HEK293 (cell line): ENCODE measurements at regions not wholly inside any gene's neighbourhood (a gene's known extent, or its start where the extent isn't known, plus 50 kb on each side); places are given as distances from the start of the nearest gene placed in this dataset.
A peak's percentile ranks its signal among the peaks of the same experiment; 100 is the strongest.

ENCODE experiments used
- CTCF ChIA-PET: fragments of 350-600 bp; formaldehyde crosslinking; extraction: SDS; loops from one replicate; lab custom pipeline; 2021; ENCODE audit warnings: antibody characterized with exemption; lab: Yijun Ruan, JAX
- POLR2A ChIA-PET: fragments of 300-600 bp; formaldehyde crosslinking; extraction: SDS; loops from one replicate; lab custom pipeline; 2020; ENCODE audit warnings: antibody characterized with exemption, inconsistent platforms; lab: Yijun Ruan, JAX
- H3K27ac ChIP-seq: fragments of 200-500 bp; sonication (Bioruptor generic); 2 replicates; pipeline ENCODE4 v1.5.1; 2014; ENCODE audit warnings: low read depth, low read length, control low read depth, inconsistent platforms; ENCODE audit errors: extremely low read depth
- H3K36me3 ChIP-seq, 2 experiments: fragments of 200-500 bp in 1 of 2; sonication (Bioruptor generic) in 1 of 2; 1 replicate in 1 of 2; 2 replicates in 1 of 2; pipeline ENCODE4 v1.5.1; 2014 to 2017; ENCODE audit warnings: inconsistent platforms in 2 of 2, low read length in 2 of 2; ENCODE audit not compliant: control insufficient read depth in 2 of 2, insufficient read depth in 1 of 2
- H3K4me1 ChIP-seq: fragments of 200-500 bp; sonication (Bioruptor generic); 2 replicates; pipeline ENCODE4 v1.5.1; 2014; ENCODE audit warnings: mild to moderate bottlenecking, low read length, inconsistent platforms; ENCODE audit not compliant: control insufficient read depth, insufficient read depth
- H3K4me3 ChIP-seq: 2 replicates; pipeline ENCODE4 v1.5.1; 2011; ENCODE audit warnings: low read depth, mild to moderate bottlenecking, control low read depth, low read length, moderate library complexity
- H3K9me3 ChIP-seq: fragments of 200-500 bp; sonication (Bioruptor generic); 2 replicates; pipeline ENCODE4 v1.5.1; 2014; ENCODE audit warnings: low read depth, low read length, inconsistent platforms; ENCODE audit not compliant: control insufficient read depth, insufficient read depth
- EGR2 ChIP-seq: fragments of 450-650 bp; formaldehyde crosslinking; IDR thresholded peaks from 2 replicates; pipeline ENCODE4 v1.5.1; 2016; ENCODE audit warnings: low read depth, missing biosample characterization, missing genetic modification characterization
- SP3 ChIP-seq: fragments of 450-650 bp; formaldehyde crosslinking; IDR thresholded peaks from 2 replicates; pipeline ENCODE4 v1.5.1; 2016; ENCODE audit warnings: missing biosample characterization, missing genetic modification characterization
- ZBTB17 ChIP-seq: fragments of 450-650 bp; formaldehyde crosslinking; IDR thresholded peaks from 2 replicates; pipeline ENCODE4 v1.5.1; 2016; ENCODE audit warnings: missing biosample characterization, missing genetic modification characterization
- ZEB2 ChIP-seq: fragments of 450-650 bp; formaldehyde crosslinking; IDR thresholded peaks from 2 replicates; pipeline ENCODE4 v1.5.1; 2016; ENCODE audit warnings: missing biosample characterization, missing genetic modification characterization
- ZFHX2 ChIP-seq: fragments of 450-650 bp; formaldehyde crosslinking; conservative IDR thresholded peaks from 2 replicates; pipeline ENCODE4 v1.5.1; 2016; ENCODE audit warnings: missing biosample characterization, missing genetic modification characterization
- ZNF112 ChIP-seq: fragments of 450-650 bp; formaldehyde crosslinking; IDR thresholded peaks from 2 replicates; pipeline ENCODE4 v1.5.0; 2017; ENCODE audit warnings: missing biosample characterization, missing genetic modification characterization
- ZNF157 ChIP-seq: fragments of 450-650 bp; formaldehyde crosslinking; IDR thresholded peaks from 2 replicates; pipeline ENCODE4 v1.5.1; 2016; ENCODE audit warnings: missing biosample characterization, missing genetic modification characterization
- ZNF248 ChIP-seq: fragments of 450-650 bp; formaldehyde crosslinking; IDR thresholded peaks from 2 replicates; pipeline ENCODE4 v1.5.1; 2017; ENCODE audit warnings: missing biosample characterization, missing genetic modification characterization
- ZNF366 ChIP-seq: fragments of 450-650 bp; formaldehyde crosslinking; conservative IDR thresholded peaks from 2 replicates; pipeline ENCODE4 v1.5.1; 2016; ENCODE audit warnings: missing biosample characterization, missing genetic modification characterization
- ZNF37A ChIP-seq: fragments of 450-650 bp; IDR thresholded peaks from 2 replicates; pipeline ENCODE4 v1.5.1; 2018; ENCODE audit warnings: missing biosample characterization, missing genetic modification characterization
- ZNF416 ChIP-seq: fragments of 450-650 bp; formaldehyde crosslinking; IDR thresholded peaks from 2 replicates; pipeline ENCODE4 v1.5.1; 2016; ENCODE audit warnings: missing biosample characterization, missing genetic modification characterization
- ZNF423 ChIP-seq: fragments of 450-650 bp; formaldehyde crosslinking; IDR thresholded peaks from 2 replicates; pipeline ENCODE4 v1.5.1; 2016; ENCODE audit warnings: missing biosample characterization, missing genetic modification characterization
- ZNF501 ChIP-seq: fragments of 450-650 bp; formaldehyde crosslinking; IDR thresholded peaks from 2 replicates; pipeline ENCODE4 v1.5.1; 2016; ENCODE audit warnings: missing biosample characterization, missing genetic modification characterization
- ZNF654 ChIP-seq: fragments of 450-650 bp; formaldehyde crosslinking; IDR thresholded peaks from 2 replicates; pipeline ENCODE4 v1.5.1; 2016; ENCODE audit warnings: low read depth, missing biosample characterization, missing genetic modification characterization
- ZNF664 ChIP-seq: fragments of 450-650 bp; formaldehyde crosslinking; IDR thresholded peaks from 2 replicates; pipeline ENCODE4 v1.5.1; 2016; ENCODE audit warnings: missing biosample characterization, missing genetic modification characterization
- ZNF707 ChIP-seq: fragments of 450-650 bp; formaldehyde crosslinking; IDR thresholded peaks from 2 replicates; pipeline ENCODE4 v1.5.1; 2016; ENCODE audit warnings: missing biosample characterization, missing genetic modification characterization
- ZNF747 ChIP-seq: fragments of 450-650 bp; formaldehyde crosslinking; IDR thresholded peaks from 2 replicates; pipeline ENCODE4 v1.5.1; 2016; ENCODE audit warnings: missing biosample characterization, missing genetic modification characterization
- ZNF785 ChIP-seq: fragments of 450-650 bp; formaldehyde crosslinking; IDR thresholded peaks from 2 replicates; pipeline ENCODE4 v1.5.1; 2016; ENCODE audit warnings: missing biosample characterization, missing genetic modification characterization
- TF ChIP-seq, protein P1 (sequence below): fragments of 450-650 bp; formaldehyde crosslinking; IDR thresholded peaks from 2 replicates; pipeline ENCODE4 v1.5.1; 2016; ENCODE audit warnings: missing biosample characterization, missing genetic modification characterization
- TF ChIP-seq, protein P2 (sequence below): fragments of 450-650 bp; formaldehyde crosslinking; optimal IDR thresholded peaks from 2 replicates; pipeline ENCODE3; 2016; ENCODE audit warnings: missing biosample characterization, mild to moderate bottlenecking, missing genetic modification characterization
- TF ChIP-seq, protein P3 (sequence below): fragments of 450-650 bp; formaldehyde crosslinking; IDR thresholded peaks from 2 replicates; pipeline ENCODE4 v1.5.1; 2017; ENCODE audit warnings: missing biosample characterization, missing genetic modification characterization
- TF ChIP-seq, protein P4 (sequence below): fragments of 450-650 bp; formaldehyde crosslinking; IDR thresholded peaks from 2 replicates; pipeline ENCODE4 v1.5.1; 2016; ENCODE audit warnings: missing biosample characterization, missing genetic modification characterization
- TF ChIP-seq, protein P5 (sequence below): fragments of 450-650 bp; formaldehyde crosslinking; conservative IDR thresholded peaks from 2 replicates; pipeline ENCODE4 v1.5.1; 2016; ENCODE audit warnings: low read depth, missing biosample characterization, missing genetic modification characterization
- TF ChIP-seq, protein P6 (sequence below): fragments of 450-650 bp; IDR thresholded peaks from 2 replicates; pipeline ENCODE4 v1.5.1; 2018; ENCODE audit warnings: missing biosample characterization, missing genetic modification characterization

DNA sequence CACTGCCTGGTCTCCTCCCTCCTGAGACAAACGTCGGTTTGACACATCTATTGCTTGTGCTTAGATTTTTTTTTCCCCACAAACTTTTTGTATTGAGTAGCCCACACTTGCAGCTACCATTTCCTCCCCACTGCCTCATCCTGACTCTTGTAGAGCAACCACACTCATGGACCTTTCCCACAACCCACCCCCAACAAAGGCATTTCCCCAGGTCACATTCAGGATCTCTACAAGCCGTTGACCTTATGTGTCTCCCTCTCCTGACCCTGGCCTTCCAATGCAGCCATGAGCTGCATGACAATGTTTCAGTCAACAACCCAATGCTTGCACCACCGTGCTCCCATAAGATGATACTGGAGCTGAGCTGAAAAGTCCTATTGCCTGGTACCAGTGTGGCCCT lies 91.9 kb upstream of the MKI67 start:
- TF ChIP-seq ZNF423 (no peak), ZNF501 (tag by site-specific recombination) (no peak), ZNF157 (tag by site-specific recombination) (no peak), ZBTB17 (tag by site-specific recombination) (no peak), ZEB2 (tag by site-specific recombination) (no peak), SP3 (no peak), ZNF366 (tag by site-specific recombination) (no peak), ZNF707 (no peak), ZNF416 (no peak), ZNF785 (no peak), ZNF37A (no peak)
- TF ChIP-seq, protein P1, sequence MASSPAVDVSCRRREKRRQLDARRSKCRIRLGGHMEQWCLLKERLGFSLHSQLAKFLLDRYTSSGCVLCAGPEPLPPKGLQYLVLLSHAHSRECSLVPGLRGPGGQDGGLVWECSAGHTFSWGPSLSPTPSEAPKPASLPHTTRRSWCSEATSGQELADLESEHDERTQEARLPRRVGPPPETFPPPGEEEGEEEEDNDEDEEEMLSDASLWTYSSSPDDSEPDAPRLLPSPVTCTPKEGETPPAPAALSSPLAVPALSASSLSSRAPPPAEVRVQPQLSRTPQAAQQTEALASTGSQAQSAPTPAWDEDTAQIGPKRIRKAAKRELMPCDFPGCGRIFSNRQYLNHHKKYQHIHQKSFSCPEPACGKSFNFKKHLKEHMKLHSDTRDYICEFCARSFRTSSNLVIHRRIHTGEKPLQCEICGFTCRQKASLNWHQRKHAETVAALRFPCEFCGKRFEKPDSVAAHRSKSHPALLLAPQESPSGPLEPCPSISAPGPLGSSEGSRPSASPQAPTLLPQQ = no peak
- Histone ChIP-seq H3K4me3 (no peak overlapping the region), H3K4me1 (no peaks in the 10 kb centered on the region), H3K36me3 (no peaks in the 10 kb centered on the region), H3K9me3 (no peaks in the 10 kb centered on the region), H3K27ac (no peak overlapping the region)
- CTCF ChIA-PET = interaction anchor here (0.8 kb wide), 1 partner anchor 46 kb away, joined by 3 read pairs; no protein-coding TSS in a partner anchor
- POLR2A ChIA-PET = no interaction called here

DNA sequence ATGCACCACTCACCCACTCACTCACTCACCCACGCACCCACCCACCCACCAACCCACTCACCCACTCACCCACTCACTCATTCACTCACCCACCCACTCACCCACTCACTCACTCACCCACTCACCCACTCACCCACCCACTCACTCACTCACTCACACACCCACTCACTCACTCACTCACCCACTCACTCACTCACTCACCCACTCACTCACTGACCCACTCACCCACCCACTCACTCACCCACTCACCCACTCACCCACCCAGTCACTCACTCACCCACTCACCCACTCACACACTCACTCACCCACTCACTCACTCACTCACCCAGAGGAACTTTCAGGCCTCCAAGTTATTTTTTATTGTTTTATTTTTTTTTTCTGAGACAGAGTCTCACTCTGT lies 93.1 kb upstream of the MKI67 start:
- POLR2A ChIA-PET = interaction anchor here (0.6 kb wide), 1 partner anchor 319 kb away, joined by 5 read pairs; no protein-coding TSS in a partner anchor
- H3K36me3 ChIP-seq = no peaks in the 10 kb centered on the region
- TF ChIP-seq ZFHX2 (tag by site-specific recombination) = peak; percentile 79
- TF ChIP-seq, protein P2, sequence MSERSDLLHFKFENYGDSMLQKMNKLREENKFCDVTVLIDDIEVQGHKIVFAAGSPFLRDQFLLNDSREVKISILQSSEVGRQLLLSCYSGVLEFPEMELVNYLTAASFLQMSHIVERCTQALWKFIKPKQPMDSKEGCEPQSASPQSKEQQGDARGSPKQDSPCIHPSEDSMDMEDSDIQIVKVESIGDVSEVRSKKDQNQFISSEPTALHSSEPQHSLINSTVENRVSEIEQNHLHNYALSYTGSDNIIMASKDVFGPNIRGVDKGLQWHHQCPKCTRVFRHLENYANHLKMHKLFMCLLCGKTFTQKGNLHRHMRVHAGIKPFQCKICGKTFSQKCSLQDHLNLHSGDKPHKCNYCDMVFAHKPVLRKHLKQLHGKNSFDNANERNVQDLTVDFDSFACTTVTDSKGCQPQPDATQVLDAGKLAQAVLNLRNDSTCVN (tag by site-specific recombination) = no peak
- TF ChIP-seq EGR2 = peak; percentile 89
- H3K27ac ChIP-seq = no peak overlapping the region
- H3K9me3 ChIP-seq = no peaks in the 10 kb centered on the region
- no peaks in the 10 kb centered on the region for H3K4me1 ChIP-seq
- CTCF ChIA-PET = interaction anchor here (1.8 kb wide), 1 partner anchor 41 kb away, joined by 4 read pairs; no protein-coding TSS in a partner anchor
- H3K4me3 ChIP-seq = no peak overlapping the region

DNA sequence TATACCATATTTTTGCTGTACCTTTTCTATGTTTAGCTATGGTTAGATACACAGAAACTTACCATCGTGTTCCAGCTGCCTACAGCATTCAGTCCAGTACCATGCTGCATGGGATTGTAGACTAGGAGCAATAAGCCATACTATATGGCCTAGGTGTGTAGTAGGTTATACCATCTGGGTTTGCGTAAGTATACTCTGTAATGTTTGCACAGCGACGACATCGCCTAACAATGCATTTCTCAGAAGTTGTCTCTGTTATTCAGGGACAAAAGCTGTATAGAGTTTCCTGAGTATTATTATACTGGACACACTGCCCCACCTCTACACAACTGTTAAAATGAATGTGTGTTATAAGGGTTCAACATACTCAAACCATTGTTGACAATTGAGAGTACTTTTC lies 93.8 kb upstream of the MKI67 start:
- CTCF ChIA-PET = interaction anchor here (0.6 to 1.8 kb wide), 2 partner anchors 41 to 82 kb away, joined by 4 read pairs; no protein-coding TSS in a partner anchor
- POLR2A ChIA-PET = no interaction called here
- Histone ChIP-seq H3K36me3 (no peaks in the 10 kb centered on the region), H3K4me3 (no peak overlapping the region), H3K27ac (no peak overlapping the region), H3K9me3 (no peaks in the 10 kb centered on the region), H3K4me1 (no peaks in the 10 kb centered on the region)
- TF ChIP-seq, protein P3, sequence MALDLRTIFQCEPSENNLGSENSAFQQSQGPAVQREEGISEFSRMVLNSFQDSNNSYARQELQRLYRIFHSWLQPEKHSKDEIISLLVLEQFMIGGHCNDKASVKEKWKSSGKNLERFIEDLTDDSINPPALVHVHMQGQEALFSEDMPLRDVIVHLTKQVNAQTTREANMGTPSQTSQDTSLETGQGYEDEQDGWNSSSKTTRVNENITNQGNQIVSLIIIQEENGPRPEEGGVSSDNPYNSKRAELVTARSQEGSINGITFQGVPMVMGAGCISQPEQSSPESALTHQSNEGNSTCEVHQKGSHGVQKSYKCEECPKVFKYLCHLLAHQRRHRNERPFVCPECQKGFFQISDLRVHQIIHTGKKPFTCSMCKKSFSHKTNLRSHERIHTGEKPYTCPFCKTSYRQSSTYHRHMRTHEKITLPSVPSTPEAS (tag by site-specific recombination) = no peak
- TF ChIP-seq, protein P4, sequence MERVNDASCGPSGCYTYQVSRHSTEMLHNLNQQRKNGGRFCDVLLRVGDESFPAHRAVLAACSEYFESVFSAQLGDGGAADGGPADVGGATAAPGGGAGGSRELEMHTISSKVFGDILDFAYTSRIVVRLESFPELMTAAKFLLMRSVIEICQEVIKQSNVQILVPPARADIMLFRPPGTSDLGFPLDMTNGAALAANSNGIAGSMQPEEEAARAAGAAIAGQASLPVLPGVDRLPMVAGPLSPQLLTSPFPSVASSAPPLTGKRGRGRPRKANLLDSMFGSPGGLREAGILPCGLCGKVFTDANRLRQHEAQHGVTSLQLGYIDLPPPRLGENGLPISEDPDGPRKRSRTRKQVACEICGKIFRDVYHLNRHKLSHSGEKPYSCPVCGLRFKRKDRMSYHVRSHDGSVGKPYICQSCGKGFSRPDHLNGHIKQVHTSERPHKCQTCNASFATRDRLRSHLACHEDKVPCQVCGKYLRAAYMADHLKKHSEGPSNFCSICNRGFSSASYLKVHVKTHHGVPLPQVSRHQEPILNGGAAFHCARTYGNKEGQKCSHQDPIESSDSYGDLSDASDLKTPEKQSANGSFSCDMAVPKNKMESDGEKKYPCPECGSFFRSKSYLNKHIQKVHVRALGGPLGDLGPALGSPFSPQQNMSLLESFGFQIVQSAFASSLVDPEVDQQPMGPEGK = no peak
- TF ChIP-seq ZNF248 (tag by site-specific recombination) (no peak), ZNF112 (tag by site-specific recombination) (no peak), ZNF747 (no peak), ZNF664 (no peak), ZNF654 (tag by site-specific recombination) (no peak)
- TF ChIP-seq, protein P5, sequence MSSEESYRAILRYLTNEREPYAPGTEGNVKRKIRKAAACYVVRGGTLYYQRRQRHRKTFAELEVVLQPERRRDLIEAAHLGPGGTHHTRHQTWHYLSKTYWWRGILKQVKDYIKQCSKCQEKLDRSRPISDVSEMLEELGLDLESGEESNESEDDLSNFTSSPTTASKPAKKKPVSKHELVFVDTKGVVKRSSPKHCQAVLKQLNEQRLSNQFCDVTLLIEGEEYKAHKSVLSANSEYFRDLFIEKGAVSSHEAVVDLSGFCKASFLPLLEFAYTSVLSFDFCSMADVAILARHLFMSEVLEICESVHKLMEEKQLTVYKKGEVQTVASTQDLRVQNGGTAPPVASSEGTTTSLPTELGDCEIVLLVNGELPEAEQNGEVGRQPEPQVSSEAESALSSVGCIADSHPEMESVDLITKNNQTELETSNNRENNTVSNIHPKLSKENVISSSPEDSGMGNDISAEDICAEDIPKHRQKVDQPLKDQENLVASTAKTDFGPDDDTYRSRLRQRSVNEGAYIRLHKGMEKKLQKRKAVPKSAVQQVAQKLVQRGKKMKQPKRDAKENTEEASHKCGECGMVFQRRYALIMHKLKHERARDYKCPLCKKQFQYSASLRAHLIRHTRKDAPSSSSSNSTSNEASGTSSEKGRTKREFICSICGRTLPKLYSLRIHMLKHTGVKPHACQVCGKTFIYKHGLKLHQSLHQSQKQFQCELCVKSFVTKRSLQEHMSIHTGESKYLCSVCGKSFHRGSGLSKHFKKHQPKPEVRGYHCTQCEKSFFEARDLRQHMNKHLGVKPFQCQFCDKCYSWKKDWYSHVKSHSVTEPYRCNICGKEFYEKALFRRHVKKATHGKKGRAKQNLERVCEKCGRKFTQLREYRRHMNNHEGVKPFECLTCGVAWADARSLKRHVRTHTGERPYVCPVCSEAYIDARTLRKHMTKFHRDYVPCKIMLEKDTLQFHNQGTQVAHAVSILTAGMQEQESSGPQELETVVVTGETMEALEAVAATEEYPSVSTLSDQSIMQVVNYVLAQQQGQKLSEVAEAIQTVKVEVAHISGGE (tag by site-specific recombination) = no peak
- TF ChIP-seq, protein P6, sequence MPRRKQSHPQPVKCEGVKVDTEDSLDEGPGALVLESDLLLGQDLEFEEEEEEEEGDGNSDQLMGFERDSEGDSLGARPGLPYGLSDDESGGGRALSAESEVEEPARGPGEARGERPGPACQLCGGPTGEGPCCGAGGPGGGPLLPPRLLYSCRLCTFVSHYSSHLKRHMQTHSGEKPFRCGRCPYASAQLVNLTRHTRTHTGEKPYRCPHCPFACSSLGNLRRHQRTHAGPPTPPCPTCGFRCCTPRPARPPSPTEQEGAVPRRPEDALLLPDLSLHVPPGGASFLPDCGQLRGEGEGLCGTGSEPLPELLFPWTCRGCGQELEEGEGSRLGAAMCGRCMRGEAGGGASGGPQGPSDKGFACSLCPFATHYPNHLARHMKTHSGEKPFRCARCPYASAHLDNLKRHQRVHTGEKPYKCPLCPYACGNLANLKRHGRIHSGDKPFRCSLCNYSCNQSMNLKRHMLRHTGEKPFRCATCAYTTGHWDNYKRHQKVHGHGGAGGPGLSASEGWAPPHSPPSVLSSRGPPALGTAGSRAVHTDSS (tag by site-specific recombination) = no peak
